ENCODE measurements at regions not wholly inside any gene's neighbourhood (a gene's known extent, or its start where the extent isn't known, plus 50 kb on each side); places are given as distances from the start of the nearest gene placed in this dataset.
"Not testable (repeated sequence)": the region's sequence is repeated elsewhere in the genome, so short reads cannot be mapped to it uniquely, and the experiment has no call there.

DNA sequence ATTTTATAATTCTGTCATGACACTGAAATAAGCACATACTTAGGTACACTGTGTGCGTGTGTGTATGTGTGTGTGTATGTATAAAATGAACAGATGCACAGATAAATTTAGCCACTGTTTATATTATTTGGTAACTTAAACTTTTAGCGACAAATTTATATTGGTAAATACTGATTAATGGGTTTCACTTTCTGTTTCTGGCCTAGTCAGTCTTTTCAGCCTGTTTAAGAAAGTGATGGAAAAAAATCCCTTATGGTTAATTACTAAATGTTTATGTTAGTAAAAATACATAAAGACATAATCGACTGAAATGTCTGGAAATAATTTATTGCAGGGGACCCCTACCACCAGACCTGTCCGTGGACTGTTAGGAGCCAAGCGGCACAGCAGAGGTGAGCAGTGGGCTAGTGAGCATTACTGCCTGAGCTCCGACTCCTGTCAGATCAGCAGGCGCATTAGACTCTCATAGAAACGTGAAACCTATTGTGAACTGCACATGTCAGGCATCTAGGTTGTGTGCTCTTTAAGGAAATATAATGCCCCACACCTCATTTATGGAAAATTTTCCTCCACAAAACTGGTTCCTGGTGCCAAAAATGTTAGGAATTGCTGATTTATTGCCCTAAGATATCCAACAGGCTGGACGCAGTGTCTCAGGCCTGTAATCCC lies 717.4 kb downstream of the SI start:
- Histone ChIP-seq H3K4me3 (ENCODE audit: low read depth, low read length) (no peak overlapping the region), H3K27me3 (ENCODE audit: control insufficient read depth, insufficient read depth, low read length) (no peaks in the 10 kb centered on the region), H3K9me3 (ENCODE audit: control insufficient read depth in 2 of 2, low read length in 2 of 2) (peaks cover 0 to 3% of the 10 kb centered on the region in 2 experiments), H3K36me3 (ENCODE audit: control insufficient read depth, insufficient read depth, low read length) (no peaks in the 10 kb centered on the region), H3K4me1 (ENCODE audit: control insufficient read depth, insufficient read depth, low read length, poor library complexity, severe bottlenecking) (no peaks in the 10 kb centered on the region), H3K27ac (ENCODE audit: insufficient read depth, low read length, poor library complexity, severe bottlenecking) (no peak overlapping the region)
- H3K9me3 Mint-ChIP-seq: peaks cover 0 to 9% (median 4%) of the 10 kb centered on the region in 7 donors
- H3K4me1 Mint-ChIP-seq: no peaks in the 10 kb centered on the region
- no peak for ATAC-seq (ENCODE audit: low read depth in 2 of 2)
- no peak for DNase-seq
- H3K27ac Mint-ChIP-seq: no peak overlapping the region
- H3K36me3 Mint-ChIP-seq: no peaks in the 10 kb centered on the region
- H3K27me3 Mint-ChIP-seq: no peaks in the 10 kb centered on the region
- no peak overlapping the region for H3K4me3 Mint-ChIP-seq

DNA sequence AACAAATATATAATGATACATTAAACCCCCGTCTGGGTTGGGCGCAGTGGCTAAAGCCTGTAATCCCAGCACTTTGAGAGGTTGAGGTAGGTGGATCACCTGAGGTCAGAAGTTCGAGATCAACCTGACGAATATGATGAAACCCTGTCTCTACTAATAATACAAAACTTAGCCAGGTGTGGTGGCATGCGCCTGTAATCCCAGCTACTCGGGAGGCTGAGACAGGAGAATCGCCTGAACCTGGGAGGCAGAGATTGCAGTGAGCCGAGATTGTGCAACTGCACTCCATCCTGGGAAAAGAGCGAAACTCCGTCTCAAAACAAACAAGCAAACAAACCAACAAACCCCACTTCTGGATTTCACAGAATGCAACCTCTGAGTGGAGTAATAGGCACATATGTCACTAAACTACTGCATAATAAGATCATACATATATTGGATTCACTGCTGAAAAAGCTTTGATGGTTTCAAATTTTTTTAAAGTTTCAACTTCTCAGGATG lies 718.2 kb downstream of the SI start:
- Mint-ChIP-seq H3K27ac (no peak overlapping the region), H3K27me3 (no peaks in the 10 kb centered on the region), H3K4me1 (no peaks in the 10 kb centered on the region), H3K4me3 (no peak overlapping the region), H3K9me3 (peaks cover 0 to 9% (median 4%) of the 10 kb centered on the region in 7 donors), H3K36me3 (no peaks in the 10 kb centered on the region)
- Histone ChIP-seq H3K27ac (ENCODE audit: insufficient read depth, low read length, poor library complexity, severe bottlenecking) (no peak overlapping the region), H3K4me3 (ENCODE audit: low read depth, low read length) (no peak overlapping the region), H3K27me3 (ENCODE audit: control insufficient read depth, insufficient read depth, low read length) (no peaks in the 10 kb centered on the region), H3K9me3 (ENCODE audit: control insufficient read depth in 2 of 2, low read length in 2 of 2) (peaks cover 0 to 3% of the 10 kb centered on the region in 2 experiments), H3K4me1 (ENCODE audit: control insufficient read depth, insufficient read depth, low read length, poor library complexity, severe bottlenecking) (no peaks in the 10 kb centered on the region), H3K36me3 (ENCODE audit: control insufficient read depth, insufficient read depth, low read length) (no peaks in the 10 kb centered on the region)
- ATAC-seq (ENCODE audit: low read depth in 2 of 2) (no peak), DNase-seq (no peak)

DNA sequence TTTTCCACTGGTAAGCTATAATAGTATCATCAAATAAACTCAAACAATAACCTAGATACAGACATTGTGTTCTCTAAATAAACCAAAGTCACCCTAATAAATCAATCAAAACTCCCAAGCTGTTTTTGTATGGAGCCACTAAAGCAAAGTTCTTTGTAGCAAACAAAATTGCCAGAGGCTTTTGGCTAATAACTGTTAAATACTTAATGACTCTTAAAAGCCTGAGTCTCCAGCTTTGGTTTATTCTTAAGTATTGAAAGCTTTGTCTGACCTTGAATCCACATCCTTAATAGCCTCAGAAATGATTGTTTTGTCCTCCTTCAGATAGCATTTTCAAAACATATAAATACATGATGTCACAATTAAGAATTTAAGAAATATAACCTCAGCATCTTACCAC lies 725.3 kb downstream of the SI start:
- Mint-ChIP-seq H3K9me3 (peaks cover 0 to 13% (median 5%) of the 10 kb centered on the region in 7 donors), H3K36me3 (no peaks in the 10 kb centered on the region), H3K4me3 (no peak overlapping the region)

DNA sequence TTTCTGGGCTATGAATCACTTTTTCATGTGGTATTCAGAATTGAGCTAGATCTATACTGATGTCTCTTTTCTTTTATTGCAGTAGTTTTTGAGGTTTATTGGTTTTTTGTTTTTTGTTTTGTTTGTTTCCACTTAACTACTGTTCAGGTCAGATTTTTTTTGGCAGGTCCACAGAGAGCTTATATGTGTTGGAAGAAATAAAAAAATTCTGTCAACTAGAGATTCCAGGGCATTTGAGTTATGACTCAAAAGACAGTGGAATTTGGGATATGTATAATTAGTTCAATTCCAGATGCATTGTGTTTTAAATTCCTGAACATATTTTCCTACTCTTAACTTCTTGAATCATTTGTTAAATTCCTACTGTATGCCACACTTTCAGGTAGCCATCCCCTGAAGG lies 727.2 kb downstream of the SI start:
- Histone ChIP-seq H3K36me3 (ENCODE audit: control insufficient read depth, insufficient read depth, low read length) (no peaks in the 10 kb centered on the region), H3K27me3 (ENCODE audit: control insufficient read depth, insufficient read depth, low read length) (no peaks in the 10 kb centered on the region), H3K4me3 (ENCODE audit: low read depth, low read length) (no peak overlapping the region), H3K4me1 (ENCODE audit: control insufficient read depth, insufficient read depth, low read length, poor library complexity, severe bottlenecking) (no peaks in the 10 kb centered on the region), H3K27ac (ENCODE audit: insufficient read depth, low read length, poor library complexity, severe bottlenecking) (no peak overlapping the region), H3K9me3 (ENCODE audit: control insufficient read depth in 2 of 2, low read length in 2 of 2) (peaks cover 0 to 3% of the 10 kb centered on the region in 2 experiments)
- Mint-ChIP-seq H3K27me3 (no peaks in the 10 kb centered on the region), H3K9me3 (peaks cover 2 to 16% (median 9%) of the 10 kb centered on the region in 7 donors), H3K27ac (no peak overlapping the region), H3K4me1 (no peaks in the 10 kb centered on the region), H3K4me3 (no peak overlapping the region), H3K36me3 (no peaks in the 10 kb centered on the region)
- DNase-seq (no peak), ATAC-seq (ENCODE audit: low read depth in 2 of 2) (no peak)

More for the DNA sequence above, 725.3 kb downstream of the SI start:
- Histone ChIP-seq H3K27ac (ENCODE audit: insufficient read depth, low read length, poor library complexity, severe bottlenecking) (no peak overlapping the region), H3K4me1 (ENCODE audit: control insufficient read depth, insufficient read depth, low read length, poor library complexity, severe bottlenecking) (no peaks in the 10 kb centered on the region), H3K36me3 (ENCODE audit: control insufficient read depth, insufficient read depth, low read length) (no peaks in the 10 kb centered on the region), H3K9me3 (ENCODE audit: control insufficient read depth in 2 of 2, low read length in 2 of 2) (peaks cover 0 to 3% of the 10 kb centered on the region in 2 experiments), H3K4me3 (ENCODE audit: low read depth, low read length) (no peak overlapping the region), H3K27me3 (ENCODE audit: control insufficient read depth, insufficient read depth, low read length) (no peaks in the 10 kb centered on the region)
- no peaks in the 10 kb centered on the region for H3K4me1 Mint-ChIP-seq
- no peak for DNase-seq
- H3K27ac Mint-ChIP-seq: no peak overlapping the region
- no peaks in the 10 kb centered on the region for H3K27me3 Mint-ChIP-seq
- ATAC-seq (ENCODE audit: low read depth in 2 of 2): no peak

DNA sequence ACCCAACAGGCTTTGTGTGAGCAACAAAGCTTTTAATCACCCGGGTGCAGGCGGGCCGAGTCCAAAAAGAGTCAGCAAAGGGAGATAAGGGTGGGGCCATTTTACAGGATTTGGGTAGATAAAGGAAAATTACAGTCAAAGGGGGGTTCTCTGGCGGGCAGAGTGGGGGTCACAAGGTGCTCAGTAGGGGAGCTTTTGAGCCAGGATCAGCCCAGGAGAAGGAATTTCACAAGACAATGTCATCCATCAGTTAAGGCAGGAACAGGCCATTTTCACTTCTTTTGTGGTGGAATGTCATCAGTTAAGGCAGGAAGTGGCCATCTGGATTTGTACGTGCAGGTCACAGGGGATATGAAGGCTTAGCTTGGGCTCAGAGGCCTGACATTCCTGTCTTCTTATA lies 736.1 kb downstream of the SI start:
- H3K9me3 Mint-ChIP-seq: peaks cover 5 to 30% (median 11%) of the 10 kb centered on the region in 7 donors
- not testable (repeated sequence) for H3K4me3 Mint-ChIP-seq; ATAC-seq (ENCODE audit: low read depth in 2 of 2); H3K4me1 ChIP-seq (ENCODE audit: control insufficient read depth, insufficient read depth, low read length, poor library complexity, severe bottlenecking); H3K4me3 ChIP-seq (ENCODE audit: low read depth, low read length); H3K4me1 Mint-ChIP-seq; H3K27me3 ChIP-seq (ENCODE audit: control insufficient read depth, insufficient read depth, low read length); H3K27ac ChIP-seq (ENCODE audit: insufficient read depth, low read length, poor library complexity, severe bottlenecking); H3K27me3 Mint-ChIP-seq; H3K27ac Mint-ChIP-seq; H3K36me3 ChIP-seq (ENCODE audit: control insufficient read depth, insufficient read depth, low read length); DNase-seq; H3K36me3 Mint-ChIP-seq
- peaks cover 2 to 19% of the 10 kb centered on the region in 2 experiments for H3K9me3 ChIP-seq (ENCODE audit: control insufficient read depth in 2 of 2, low read length in 2 of 2)

DNA sequence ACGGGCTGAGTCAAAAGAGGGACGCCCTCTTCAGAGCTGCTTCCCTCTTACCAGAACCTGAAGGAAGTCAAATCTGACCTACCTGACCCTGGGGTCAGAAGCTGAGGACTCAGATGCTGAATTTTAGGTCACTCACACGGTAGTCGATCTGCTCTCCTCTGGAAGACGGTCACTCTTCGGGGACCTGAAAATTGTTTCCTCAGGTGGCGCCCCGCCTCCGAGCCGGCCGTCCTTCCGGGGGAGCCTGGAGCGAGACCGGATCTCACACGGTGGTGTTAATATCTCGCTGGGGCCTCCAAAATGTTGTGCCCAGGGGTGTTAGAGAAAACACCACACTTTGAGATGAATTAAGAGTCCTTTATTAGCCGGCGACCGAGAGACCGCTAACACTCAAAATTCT lies 737.2 kb downstream of the SI start:
- no peak overlapping the region for H3K27ac ChIP-seq (ENCODE audit: insufficient read depth, low read length, poor library complexity, severe bottlenecking)
- H3K4me3 ChIP-seq (ENCODE audit: low read depth, low read length): no peak overlapping the region
- peaks cover 2 to 19% of the 10 kb centered on the region in 2 experiments for H3K9me3 ChIP-seq (ENCODE audit: control insufficient read depth in 2 of 2, low read length in 2 of 2)
- DNase-seq: no peak
- no peaks in the 10 kb centered on the region for H3K27me3 ChIP-seq (ENCODE audit: control insufficient read depth, insufficient read depth, low read length)
- Mint-ChIP-seq H3K9me3 (peaks cover 3 to 24% (median 7%) of the 10 kb centered on the region in 7 donors), H3K27ac (no peak overlapping the region), H3K4me1 (no peaks in the 10 kb centered on the region), H3K27me3 (no peaks in the 10 kb centered on the region), H3K4me3 (no peak overlapping the region), H3K36me3 (no peaks in the 10 kb centered on the region)
- no peaks in the 10 kb centered on the region for H3K36me3 ChIP-seq (ENCODE audit: control insufficient read depth, insufficient read depth, low read length)
- H3K4me1 ChIP-seq (ENCODE audit: control insufficient read depth, insufficient read depth, low read length, poor library complexity, severe bottlenecking): no peaks in the 10 kb centered on the region
- ATAC-seq (ENCODE audit: low read depth in 2 of 2): no peak

DNA sequence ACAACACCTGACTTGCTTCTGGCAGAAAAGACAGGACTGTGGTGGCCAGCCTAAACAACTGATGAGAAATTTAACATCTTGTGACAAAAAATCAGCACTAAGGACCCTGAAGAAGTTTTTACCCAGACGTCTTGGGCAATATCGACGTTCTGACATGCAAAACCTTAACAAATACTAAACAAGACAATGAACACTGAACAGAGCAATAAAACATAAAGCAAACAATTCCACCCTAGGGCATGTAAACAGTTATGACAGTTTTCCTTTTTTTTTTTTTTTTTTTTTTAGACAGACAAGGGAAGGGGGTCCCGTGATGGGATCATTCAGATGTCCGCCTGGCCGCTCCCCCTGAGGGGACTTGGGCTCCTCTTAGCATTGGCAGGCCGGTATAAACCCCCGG lies 738.0 kb downstream of the SI start:
- H3K9me3 Mint-ChIP-seq: peaks cover 0 to 21% (median 7%) of the 10 kb centered on the region in 7 donors
- Histone ChIP-seq H3K27me3 (ENCODE audit: control insufficient read depth, insufficient read depth, low read length) (no peaks in the 10 kb centered on the region), H3K27ac (ENCODE audit: insufficient read depth, low read length, poor library complexity, severe bottlenecking) (no peak overlapping the region), H3K9me3 (ENCODE audit: control insufficient read depth in 2 of 2, low read length in 2 of 2) (peaks cover 3 to 19% of the 10 kb centered on the region in 2 experiments), H3K4me1 (ENCODE audit: control insufficient read depth, insufficient read depth, low read length, poor library complexity, severe bottlenecking) (no peaks in the 10 kb centered on the region), H3K36me3 (ENCODE audit: control insufficient read depth, insufficient read depth, low read length) (no peaks in the 10 kb centered on the region), H3K4me3 (ENCODE audit: low read depth, low read length) (no peak overlapping the region)
- no peaks in the 10 kb centered on the region for H3K27me3 Mint-ChIP-seq
- no peaks in the 10 kb centered on the region for H3K4me1 Mint-ChIP-seq
- DNase-seq (no peak), ATAC-seq (ENCODE audit: low read depth in 2 of 2) (no peak)
- no peaks in the 10 kb centered on the region for H3K36me3 Mint-ChIP-seq
- no peak overlapping the region for H3K4me3 Mint-ChIP-seq
- no peak overlapping the region for H3K27ac Mint-ChIP-seq

Data from CD4-positive, CD25-positive, alpha-beta regulatory T cell (primary cell).